Keratinocyte (primary cell): ENCODE measurements at regions not wholly inside any gene's neighbourhood (a gene's known extent, or its start where the extent isn't known, plus 50 kb on each side); places are given as distances from the start of the nearest gene placed in this dataset.
"Not testable (repeated sequence)": the region's sequence is repeated elsewhere in the genome, so short reads cannot be mapped to it uniquely, and the experiment has no call there.

ENCODE experiments used
- DNase-seq: peaks from one replicate; pipeline ENCODE4 v3.0.0-alpha.2; 2011; ENCODE audit warnings: low read depth, missing footprints, low spot score
- FAIRE-seq: peaks from 2 replicates; lab custom pipeline; 2011; peaks lifted over from hg19 to GRCh38; lab: Jason Lieb, UNC
- H2AFZ ChIP-seq: 2 replicates; pipeline ENCODE4 v1.6.0; 2012; ENCODE audit warnings: low read length, control low read depth, inconsistent platforms; ENCODE audit not compliant: control insufficient read depth
- H3K27ac ChIP-seq: 2 replicates; pipeline ENCODE4 v1.5.1; 2011; ENCODE audit warnings: low read length; ENCODE audit not compliant: control insufficient read depth, insufficient read depth
- H3K27me3 ChIP-seq: 3 replicates; pipeline ENCODE4 v1.6.0; 2011; ENCODE audit warnings: low read length; ENCODE audit not compliant: control insufficient read depth, insufficient read depth; ENCODE audit errors: extremely low read depth
- H3K36me3 ChIP-seq, 2 experiments: 2 replicates in 1 of 2; 3 replicates in 1 of 2; pipeline ENCODE4 v1.5.1; 2011; ENCODE audit warnings: low read length in 2 of 2, mild to moderate bottlenecking in 1 of 2; ENCODE audit not compliant: control insufficient read depth in 2 of 2, insufficient read depth in 2 of 2; ENCODE audit errors: extremely low read depth in 1 of 2
- H3K4me1 ChIP-seq: 3 replicates; pipeline ENCODE4 v1.5.1; 2011; ENCODE audit warnings: low read length; ENCODE audit not compliant: control insufficient read depth, insufficient read depth; ENCODE audit errors: extremely low read depth
- H3K4me2 ChIP-seq: 3 replicates; pipeline ENCODE4 v1.6.0; 2011; ENCODE audit warnings: low read depth, low read length; ENCODE audit not compliant: control insufficient read depth, insufficient read depth; ENCODE audit errors: extremely low read depth
- H3K4me3 ChIP-seq, 3 experiments: fragments of 200-600 bp in 1 of 3; sonication (generic) in 1 of 3; 2 replicates in 2 of 3; 3 replicates in 1 of 3; pipeline ENCODE4 v1.5.1; 2011 to 2016; ENCODE audit warnings: low read length in 3 of 3, mild to moderate bottlenecking in 3 of 3, control low read depth in 2 of 3, inconsistent platforms in 1 of 3, low read depth in 1 of 3, mixed read lengths in 1 of 3, mixed run types in 1 of 3, moderate library complexity in 1 of 3; ENCODE audit not compliant: control insufficient read depth in 2 of 3, insufficient read depth in 2 of 3; ENCODE audit errors: extremely low read depth in 1 of 3
- H3K79me2 ChIP-seq: 2 replicates; pipeline ENCODE4 v1.6.0; 2012; ENCODE audit warnings: low read length; ENCODE audit not compliant: control insufficient read depth, insufficient read depth
- H3K9ac ChIP-seq: 3 replicates; pipeline ENCODE4 v1.6.0; 2011; ENCODE audit warnings: low read length; ENCODE audit not compliant: control insufficient read depth, insufficient read depth; ENCODE audit errors: extremely low read depth
- H3K9me1 ChIP-seq: 3 replicates; pipeline ENCODE4 v1.6.0; 2011; ENCODE audit warnings: low read length; ENCODE audit not compliant: control insufficient read depth, insufficient read depth; ENCODE audit errors: extremely low read depth
- H3K9me3 ChIP-seq: 2 replicates; pipeline ENCODE4 v1.5.1; 2012; ENCODE audit warnings: low read depth, low read length; ENCODE audit not compliant: control insufficient read depth
- H4K20me1 ChIP-seq: 3 replicates; pipeline ENCODE4 v1.6.0; 2011; ENCODE audit warnings: low read length; ENCODE audit not compliant: control insufficient read depth, insufficient read depth; ENCODE audit errors: extremely low read depth
- dilution Hi-C: fragments of 300-500 bp; cut with MboI; formaldehyde crosslinking; loops from one replicate; pipeline ENCODE4 v1.7.0; 2020; ENCODE audit warnings: low sequenced_read_pairs; ENCODE audit not compliant: extremely low pct_ligation_motif_present

DNA sequence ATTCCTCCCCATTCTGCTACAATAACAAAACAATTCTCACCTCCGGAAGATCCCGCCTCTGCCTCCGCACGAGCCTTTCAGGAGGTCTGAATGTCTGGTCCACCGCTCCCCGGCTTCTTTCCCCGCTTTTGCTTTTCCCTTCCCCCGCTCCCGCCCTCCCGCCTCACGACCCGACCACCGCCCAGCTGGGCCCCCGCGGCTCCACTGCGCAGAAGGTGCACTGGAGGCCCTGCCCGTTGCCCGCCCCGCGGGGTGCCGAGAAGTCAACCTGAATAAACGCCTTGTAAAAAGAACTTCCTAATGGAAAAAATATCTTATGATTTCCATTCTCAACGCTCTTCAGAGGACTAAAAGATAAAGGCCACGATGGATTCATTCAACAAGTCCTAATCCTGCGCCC is 93.8 kb upstream of the NBPF11 start:
- dilution Hi-C loops, H3K27me3 ChIP-seq, H3K36me3 ChIP-seq, H3K4me1 ChIP-seq, H3K27ac ChIP-seq, H2AFZ ChIP-seq, H3K9ac ChIP-seq, H3K4me2 ChIP-seq, H3K4me3 ChIP-seq, FAIRE-seq, H4K20me1 ChIP-seq, DNase-seq, H3K9me1 ChIP-seq, H3K9me3 ChIP-seq, H3K79me2 ChIP-seq: not testable (repeated sequence)

DNA sequence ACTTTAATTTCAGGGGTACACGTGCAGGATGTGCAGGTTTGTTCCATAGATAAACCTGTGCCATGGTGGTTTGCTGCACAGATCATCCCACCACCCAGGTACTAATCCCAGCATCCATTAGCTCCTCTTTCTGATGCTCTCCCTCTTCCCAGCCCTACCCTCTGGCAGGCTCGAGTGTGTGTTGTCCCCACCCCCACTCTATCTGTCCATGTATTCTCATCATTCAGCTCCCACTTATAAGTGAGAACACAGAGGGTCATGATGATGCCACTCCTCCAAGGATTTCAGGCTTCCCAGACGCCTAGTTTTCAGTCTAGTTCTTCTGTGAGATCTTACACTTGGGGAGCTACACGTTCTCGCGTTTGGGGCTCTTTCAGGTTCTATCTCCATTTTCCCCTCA is 93.4 kb upstream of the NBPF11 start:
- dilution Hi-C loops, H3K4me3 ChIP-seq: not testable (repeated sequence)

DNA sequence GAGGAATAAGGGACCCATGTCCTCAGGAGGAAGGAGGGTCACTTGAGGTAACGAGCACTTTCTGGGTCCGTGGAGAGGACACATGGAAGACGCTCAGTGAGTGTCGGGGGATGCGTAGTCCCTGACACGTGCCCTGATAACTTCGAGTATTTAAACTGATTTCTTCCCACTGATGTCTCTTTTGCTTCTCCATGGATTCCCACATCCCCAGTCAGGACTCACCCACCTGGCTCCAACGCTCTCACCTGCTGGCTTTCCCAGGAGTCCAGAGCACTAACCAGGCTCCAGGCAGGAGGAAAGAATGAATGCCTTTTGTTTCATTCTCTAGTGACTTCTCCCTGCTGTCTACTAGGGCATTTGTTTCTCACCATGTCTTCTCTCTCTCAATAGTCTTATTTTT is 81.2 kb upstream of the NBPF11 start:
- H3K4me1 ChIP-seq, DNase-seq, dilution Hi-C loops, FAIRE-seq, H3K27ac ChIP-seq, H2AFZ ChIP-seq, H3K9me1 ChIP-seq, H3K9ac ChIP-seq, H4K20me1 ChIP-seq, H3K27me3 ChIP-seq, H3K79me2 ChIP-seq, H3K36me3 ChIP-seq, H3K4me3 ChIP-seq, H3K4me2 ChIP-seq, H3K9me3 ChIP-seq: not testable (repeated sequence)

More for the DNA sequence above, 93.4 kb upstream of the NBPF11 start:
- H3K4me1 ChIP-seq, H3K4me2 ChIP-seq, H3K9me3 ChIP-seq, H3K79me2 ChIP-seq, H3K9ac ChIP-seq, FAIRE-seq, H4K20me1 ChIP-seq, H3K27me3 ChIP-seq, H2AFZ ChIP-seq, H3K9me1 ChIP-seq, H3K27ac ChIP-seq, H3K36me3 ChIP-seq, DNase-seq: not testable (repeated sequence)

DNA sequence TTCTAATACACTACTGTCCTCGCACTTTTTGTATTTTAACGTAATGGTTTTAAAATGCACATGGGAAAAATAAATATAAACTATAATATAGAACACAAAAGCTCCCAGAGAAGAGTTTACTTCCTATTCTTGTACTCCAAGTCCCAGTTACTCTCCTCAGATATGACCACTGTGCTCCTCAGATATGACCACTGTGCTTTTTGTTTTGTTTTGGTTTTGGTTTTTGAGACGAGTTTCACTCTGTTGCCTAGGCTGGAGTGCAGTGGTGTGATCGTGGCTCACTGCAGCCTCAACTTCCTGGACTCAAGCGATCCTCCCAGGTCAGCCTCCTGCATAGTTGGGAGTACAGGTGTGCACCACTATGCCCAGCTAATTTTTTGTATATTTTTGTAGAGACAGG is 76.8 kb upstream of the NBPF11 start:
- H3K9me1 ChIP-seq, H2AFZ ChIP-seq, H3K36me3 ChIP-seq, H3K4me3 ChIP-seq, dilution Hi-C loops, H3K27me3 ChIP-seq, H4K20me1 ChIP-seq, H3K9ac ChIP-seq, DNase-seq, H3K9me3 ChIP-seq, FAIRE-seq, H3K4me2 ChIP-seq, H3K4me1 ChIP-seq, H3K79me2 ChIP-seq, H3K27ac ChIP-seq: not testable (repeated sequence)

DNA sequence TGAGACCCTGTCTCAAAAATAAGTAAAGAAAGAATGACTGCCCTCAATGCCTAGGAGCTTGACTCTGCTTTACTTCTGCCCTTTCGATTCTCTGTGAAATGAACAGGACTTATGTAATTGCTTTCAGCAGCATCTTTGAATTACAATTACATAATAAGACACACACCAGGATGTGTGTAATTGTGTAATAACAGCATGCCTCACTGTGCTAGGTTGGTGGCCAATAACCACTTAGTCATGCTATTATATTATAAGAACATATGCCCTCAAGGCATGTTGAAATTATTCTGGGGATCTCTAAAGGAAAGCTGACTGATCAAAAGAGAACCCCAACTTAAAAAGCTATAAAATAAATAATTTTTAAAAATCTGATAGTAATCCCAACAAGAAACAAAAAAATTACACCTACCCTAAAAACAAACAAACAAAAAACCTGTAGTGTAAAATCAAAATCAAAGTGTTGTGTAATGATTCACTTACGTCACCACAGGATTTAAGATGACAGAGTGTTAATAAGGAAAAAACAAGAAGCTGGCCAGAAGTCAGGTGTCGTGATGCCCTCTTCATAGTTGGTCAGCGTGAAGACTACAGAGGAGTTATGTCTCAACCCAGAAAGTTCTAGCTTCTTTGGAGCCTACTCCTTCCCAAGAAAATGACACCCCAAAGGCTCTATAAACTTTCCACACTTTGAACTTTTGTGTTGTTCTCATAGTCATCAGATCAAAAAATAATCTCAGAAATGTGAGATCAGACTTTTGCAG is 70.5 kb upstream of the NBPF11 start:
- FAIRE-seq, H3K79me2 ChIP-seq, H3K4me2 ChIP-seq, H3K4me3 ChIP-seq, H4K20me1 ChIP-seq, DNase-seq, H2AFZ ChIP-seq, H3K9ac ChIP-seq, H3K36me3 ChIP-seq, H3K9me1 ChIP-seq, H3K4me1 ChIP-seq, H3K27ac ChIP-seq, dilution Hi-C loops, H3K9me3 ChIP-seq, H3K27me3 ChIP-seq: not testable (repeated sequence)
